ACC112 (cell line): ENCODE measurements at regions not wholly inside any gene's neighbourhood (a gene's known extent, or its start where the extent isn't known, plus 50 kb on each side); places are given as distances from the start of the nearest gene placed in this dataset.

Experiments
- H2AFZ ChIP-seq: fragments of 200-600 bp; sonication (generic); one replicate; pipeline ENCODE4 v1.6.0; 2017; ENCODE audit warnings: antibody characterized with exemption, low read length; ENCODE audit not compliant: unreplicated experiment
- H3K27ac ChIP-seq: fragments of 200-600 bp; sonication (generic); 2 replicates; pipeline ENCODE4 v1.5.1; 2014; ENCODE audit warnings: low read depth, mild to moderate bottlenecking, antibody characterized with exemption, low read length, moderate library complexity
- H3K27me3 ChIP-seq: fragments of 200-600 bp; sonication (generic); 2 replicates; pipeline ENCODE4 v1.6.1; 2014; ENCODE audit warnings: mild to moderate bottlenecking, antibody characterized with exemption, low read length, moderate library complexity, mixed read lengths; ENCODE audit not compliant: insufficient read depth
- H3K36me3 ChIP-seq: fragments of 200-600 bp; sonication (generic); 2 replicates; pipeline ENCODE4 v1.6.1; 2016; ENCODE audit warnings: mild to moderate bottlenecking, antibody characterized with exemption, low read length, moderate library complexity, mixed read lengths; ENCODE audit not compliant: insufficient read depth
- H3K4me1 ChIP-seq: fragments of 200-600 bp; sonication (generic); one replicate; pipeline ENCODE4 v1.6.1; 2016; ENCODE audit warnings: low read length, mixed read lengths; ENCODE audit not compliant: insufficient read depth, unreplicated experiment, control insufficient read depth
- H3K4me3 ChIP-seq: fragments of 200-600 bp; sonication (generic); 2 replicates; pipeline ENCODE4 v1.5.1; 2014; ENCODE audit warnings: mild to moderate bottlenecking, low read depth, low read length
- H3K79me2 ChIP-seq: fragments of 200-600 bp; sonication (generic); one replicate; pipeline ENCODE4 v1.6.0; 2016; ENCODE audit warnings: low read length; ENCODE audit not compliant: control insufficient read depth, unreplicated experiment, insufficient read depth

DNA sequence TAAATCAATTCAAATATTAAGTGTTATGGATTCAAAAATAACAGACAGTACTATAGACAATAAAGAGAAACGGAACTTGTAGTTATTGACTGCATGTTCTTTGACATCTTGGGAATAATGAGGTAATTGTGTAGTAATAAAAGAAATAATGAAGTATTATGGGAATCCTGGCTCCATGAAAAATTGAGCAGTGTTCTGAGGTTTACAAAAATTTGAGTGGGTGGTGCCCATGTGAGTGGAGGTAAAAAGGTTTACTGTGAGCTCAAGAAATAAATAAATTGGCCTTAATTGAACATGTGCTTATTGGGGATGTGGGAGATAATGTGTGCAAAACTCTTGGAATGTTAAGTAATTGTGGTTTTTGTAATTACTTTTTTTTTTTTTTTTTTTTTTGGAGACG lies 1013.7 kb upstream of the GJE1 start:
- no peaks in the 10 kb centered on the region for H3K4me1 ChIP-seq
- H3K4me3 ChIP-seq: no peak overlapping the region
- no peaks in the 10 kb centered on the region for H3K27me3 ChIP-seq
- H2AFZ ChIP-seq: no peak overlapping the region
- no peaks in the 10 kb centered on the region for H3K36me3 ChIP-seq
- H3K79me2 ChIP-seq: no peaks in the 10 kb centered on the region
- H3K27ac ChIP-seq: no peak overlapping the region

DNA sequence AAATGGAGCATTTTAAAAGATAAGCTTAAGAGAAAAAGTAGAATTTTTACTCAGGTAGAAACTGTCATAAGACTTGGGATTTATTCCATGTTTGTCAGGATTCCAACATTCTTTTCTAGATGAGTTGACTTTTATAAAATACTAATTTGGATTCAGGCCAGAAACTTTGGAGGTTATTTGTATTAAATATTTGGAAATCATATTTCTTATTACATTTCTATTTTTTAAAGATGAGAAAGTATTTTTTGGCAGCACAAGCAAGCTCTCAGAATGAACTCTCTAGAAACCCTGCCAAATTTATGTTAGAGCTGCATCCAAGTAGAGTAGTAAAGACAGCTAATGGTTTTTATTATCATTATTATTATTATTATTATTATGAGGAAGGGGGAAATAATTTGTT lies 1014.9 kb upstream of the GJE1 start:
- Histone ChIP-seq H3K4me1 (no peaks in the 10 kb centered on the region), H3K79me2 (no peaks in the 10 kb centered on the region), H3K27ac (no peak overlapping the region), H3K27me3 (no peaks in the 10 kb centered on the region), H3K36me3 (no peaks in the 10 kb centered on the region), H2AFZ (no peak overlapping the region), H3K4me3 (no peak overlapping the region)

DNA sequence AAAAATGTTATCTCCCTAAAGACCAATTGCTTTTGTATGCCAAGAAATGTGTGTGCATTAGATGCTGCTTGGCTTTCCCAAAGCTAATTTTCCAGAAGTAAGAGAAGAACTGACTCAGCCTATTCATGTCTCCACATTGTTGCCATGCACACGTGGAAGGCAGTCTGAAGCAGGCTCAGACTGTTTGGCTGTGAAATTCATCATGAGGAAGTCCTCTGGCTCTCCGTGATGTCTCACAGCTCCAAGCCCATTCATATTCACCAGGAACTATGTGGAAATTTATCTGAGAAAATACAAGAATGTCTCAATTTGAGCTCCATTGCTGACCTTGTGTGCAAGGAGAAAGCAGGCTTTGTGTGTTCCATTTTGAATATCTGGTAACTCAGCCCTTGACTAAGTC lies 1022.2 kb upstream of the GJE1 start:
- Histone ChIP-seq H3K4me1 (peaks cover 8% of the 10 kb centered on the region), H3K27me3 (no peaks in the 10 kb centered on the region), H3K79me2 (no peaks in the 10 kb centered on the region), H2AFZ (no peak overlapping the region), H3K4me3 (no peak overlapping the region), H3K27ac (no peak overlapping the region), H3K36me3 (no peaks in the 10 kb centered on the region)

DNA sequence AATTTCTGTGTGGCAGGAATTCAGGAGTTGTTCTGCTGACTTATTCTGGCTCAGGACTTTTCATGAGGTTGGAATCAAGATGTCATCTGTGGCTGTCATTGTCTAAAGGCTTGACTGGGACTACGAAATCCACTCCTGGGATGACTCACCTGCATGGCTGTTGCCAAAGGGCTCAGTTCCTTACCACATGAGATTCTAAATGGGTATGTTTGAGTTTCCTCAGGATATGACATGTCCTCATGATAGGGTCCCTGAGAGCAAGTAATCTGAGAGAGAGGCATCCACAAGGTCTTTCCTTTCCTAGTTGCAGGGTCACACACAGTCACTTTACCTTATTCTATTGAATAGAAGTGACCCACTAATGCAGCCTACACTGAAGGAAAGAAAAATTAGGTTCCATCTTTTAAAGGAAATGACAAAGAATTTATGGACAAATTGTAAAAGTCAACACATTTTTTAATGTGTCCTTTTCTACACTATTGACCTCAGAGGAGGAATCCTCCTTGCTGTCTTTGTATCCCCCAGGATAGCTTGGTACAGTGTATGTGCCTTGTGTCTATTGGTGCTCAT lies 1025.0 kb upstream of the GJE1 start:
- Histone ChIP-seq H2AFZ (no peak overlapping the region), H3K4me3 (no peak overlapping the region), H3K27me3 (no peaks in the 10 kb centered on the region), H3K4me1 (peaks cover 8% of the 10 kb centered on the region), H3K79me2 (no peaks in the 10 kb centered on the region), H3K27ac (no peak overlapping the region), H3K36me3 (no peaks in the 10 kb centered on the region)

DNA sequence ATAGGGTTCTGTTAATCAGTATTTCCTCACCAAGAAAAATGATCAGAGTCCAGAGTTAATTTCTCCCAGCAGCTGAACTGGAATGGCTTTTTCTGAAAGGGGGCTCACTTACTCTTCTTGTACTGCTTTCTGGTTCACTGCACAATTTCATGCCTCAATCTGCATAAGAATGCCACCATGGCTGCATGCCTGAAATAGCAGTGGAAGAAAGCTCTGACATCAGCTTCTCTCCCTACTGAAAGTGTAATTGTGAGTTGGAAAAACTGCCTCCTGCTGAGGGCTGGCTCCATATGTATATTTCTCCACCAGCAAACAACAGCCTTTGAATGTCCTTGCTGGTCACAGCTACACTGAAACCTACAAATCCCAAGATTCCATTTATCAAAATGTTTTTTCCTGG lies 1027.2 kb upstream of the GJE1 start:
- Histone ChIP-seq H3K4me1 (peaks cover 8% of the 10 kb centered on the region), H2AFZ (no peak overlapping the region), H3K4me3 (no peak overlapping the region), H3K27me3 (no peaks in the 10 kb centered on the region), H3K79me2 (no peaks in the 10 kb centered on the region), H3K36me3 (no peaks in the 10 kb centered on the region), H3K27ac (no peak overlapping the region)

DNA sequence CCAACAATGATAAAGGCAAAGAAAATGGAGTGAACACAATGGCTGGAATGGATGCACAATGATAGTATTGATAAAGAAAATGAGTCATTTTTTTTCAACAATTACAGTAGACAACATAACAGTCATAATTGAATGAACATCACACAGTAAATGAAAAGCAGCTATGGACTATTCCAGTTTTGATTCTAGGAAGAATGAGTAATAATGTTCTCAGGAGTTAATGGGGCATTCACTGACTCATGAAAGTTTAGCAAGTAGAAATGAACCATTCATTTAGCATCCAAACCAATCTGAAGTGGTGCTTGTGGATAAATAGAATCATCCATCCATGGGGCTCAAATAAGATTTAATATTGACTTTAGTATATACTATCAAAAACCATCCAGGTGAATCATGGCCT lies 1029.5 kb upstream of the GJE1 start:
- Histone ChIP-seq H2AFZ (no peak overlapping the region), H3K27ac (no peak overlapping the region)

DNA sequence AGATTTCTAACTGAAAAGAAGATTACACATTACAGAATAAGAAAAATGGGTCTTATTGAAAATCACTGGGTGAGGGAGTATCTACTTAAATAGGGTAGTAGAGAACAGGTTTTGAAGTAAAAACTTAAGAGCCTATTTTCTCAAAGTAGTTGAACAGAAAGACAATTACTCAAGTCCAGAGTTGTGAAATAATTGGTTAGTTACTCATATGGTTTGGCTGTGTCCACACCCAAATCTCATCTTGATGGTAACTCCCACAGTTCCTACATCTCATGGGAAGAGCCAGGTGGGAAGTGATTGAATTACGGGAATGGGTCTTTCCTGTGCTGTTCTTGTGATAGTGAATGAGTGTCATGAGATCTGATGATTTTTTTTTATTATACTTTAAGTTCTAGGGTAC lies 1035.3 kb upstream of the GJE1 start:
- H2AFZ ChIP-seq: no peak overlapping the region
- no peaks in the 10 kb centered on the region for H3K36me3 ChIP-seq
- H3K27me3 ChIP-seq: no peaks in the 10 kb centered on the region
- H3K27ac ChIP-seq: no peak overlapping the region
- H3K79me2 ChIP-seq: no peaks in the 10 kb centered on the region
- no peaks in the 10 kb centered on the region for H3K4me1 ChIP-seq
- no peak overlapping the region for H3K4me3 ChIP-seq

More for the DNA sequence above, 1029.5 kb upstream of the GJE1 start:
- no peaks in the 10 kb centered on the region for H3K36me3 ChIP-seq
- H3K4me1 ChIP-seq: peaks cover 7% of the 10 kb centered on the region
- no peak overlapping the region for H3K4me3 ChIP-seq
- no peaks in the 10 kb centered on the region for H3K27me3 ChIP-seq
- no peaks in the 10 kb centered on the region for H3K79me2 ChIP-seq

DNA sequence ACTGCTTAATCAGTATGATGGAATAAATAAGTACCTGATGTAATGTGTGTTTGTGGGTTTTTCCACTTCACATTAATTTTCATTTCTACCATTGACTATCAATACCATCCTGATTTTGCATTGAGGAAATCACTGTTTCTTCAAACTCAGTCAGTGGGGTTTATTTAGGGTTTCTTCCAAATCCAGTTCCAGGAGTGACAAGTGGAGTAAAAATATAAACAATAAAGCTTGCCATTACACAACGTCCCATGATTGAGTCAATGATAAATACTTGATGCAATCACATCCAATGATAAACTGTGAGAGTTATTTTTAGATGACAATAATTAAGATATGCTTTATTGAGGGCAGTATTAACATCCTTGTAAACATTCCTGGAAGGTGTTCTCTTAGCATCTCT lies 1037.4 kb upstream of the GJE1 start:
- H3K4me3 ChIP-seq: no peak overlapping the region
- H3K36me3 ChIP-seq: no peaks in the 10 kb centered on the region
- H3K27me3 ChIP-seq: no peaks in the 10 kb centered on the region
- no peak overlapping the region for H3K27ac ChIP-seq
- H2AFZ ChIP-seq: no peak overlapping the region
- H3K79me2 ChIP-seq: no peaks in the 10 kb centered on the region
- no peaks in the 10 kb centered on the region for H3K4me1 ChIP-seq

DNA sequence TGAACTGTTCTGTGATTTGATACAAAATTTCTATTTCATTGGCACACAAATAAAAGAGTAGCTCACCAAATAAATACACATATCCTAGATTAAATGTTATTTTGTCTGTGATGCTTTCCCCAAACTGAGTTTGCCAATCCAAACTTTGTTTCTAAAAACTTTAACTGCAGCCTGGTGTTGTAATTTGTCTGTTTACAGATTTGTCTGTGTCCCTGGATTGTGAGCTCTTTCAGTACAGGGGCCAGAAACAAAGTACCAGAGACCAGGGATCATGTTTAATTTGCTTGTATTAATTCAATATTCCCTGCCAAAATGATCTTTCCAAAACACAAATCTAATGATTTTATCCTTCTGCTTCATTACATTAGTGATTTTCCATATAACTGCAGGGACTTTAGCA lies 1044.6 kb upstream of the GJE1 start:
- Histone ChIP-seq H3K79me2 (no peaks in the 10 kb centered on the region), H3K4me3 (no peak overlapping the region), H3K27ac (no peak overlapping the region), H3K36me3 (no peaks in the 10 kb centered on the region), H3K27me3 (no peaks in the 10 kb centered on the region), H2AFZ (peak overlapping the region; percentile 55), H3K4me1 (no peaks in the 10 kb centered on the region)

DNA sequence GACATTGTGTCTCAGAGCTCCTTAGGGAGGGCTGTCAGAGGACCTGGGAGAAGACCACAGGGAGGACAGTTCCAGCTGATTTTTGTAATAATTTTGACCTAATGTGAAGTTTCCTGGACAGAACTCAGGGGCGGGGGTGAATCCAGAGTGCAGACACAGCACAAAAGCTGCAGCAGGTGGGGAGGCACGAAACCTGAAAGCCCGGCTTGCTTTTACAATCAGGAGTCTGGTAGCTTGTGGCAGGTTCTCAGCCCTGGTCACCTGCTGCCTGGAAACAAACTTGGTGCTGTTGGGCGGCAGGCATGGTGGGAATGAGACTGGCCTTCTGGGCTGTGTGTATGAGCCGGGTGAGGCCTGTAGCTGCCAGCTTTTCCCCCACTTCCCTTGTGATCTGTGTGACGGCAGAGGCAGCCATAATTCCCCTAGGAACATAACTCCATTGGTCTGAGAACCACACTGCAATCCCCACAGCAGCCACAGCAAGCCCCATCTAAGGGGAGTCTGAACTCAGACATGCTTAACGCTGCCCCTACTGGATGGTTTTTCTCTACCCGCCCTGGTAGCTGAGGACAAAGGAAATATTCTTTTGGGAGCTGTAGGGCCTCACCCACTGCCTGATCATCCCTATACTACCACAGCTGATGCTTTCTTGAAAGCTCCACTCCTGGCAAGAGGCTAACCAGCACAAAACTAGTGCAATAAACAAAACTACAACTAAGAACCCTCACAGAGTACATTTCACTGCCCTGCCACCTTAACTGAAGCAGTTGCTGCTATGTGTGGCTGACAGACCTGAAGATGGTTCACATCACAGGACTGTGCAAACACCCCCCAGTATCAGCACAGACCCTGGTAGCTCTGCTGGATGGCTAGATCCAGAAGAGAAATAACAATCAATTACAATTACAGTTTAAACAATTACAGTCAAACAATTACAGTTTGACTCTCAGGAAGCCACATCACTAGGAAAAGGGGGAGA lies 1055.1 kb upstream of the GJE1 start:
- no peaks in the 10 kb centered on the region for H3K27me3 ChIP-seq
- H3K27ac ChIP-seq: no peak overlapping the region
- no peaks in the 10 kb centered on the region for H3K36me3 ChIP-seq
- no peaks in the 10 kb centered on the region for H3K79me2 ChIP-seq
- H3K4me1 ChIP-seq: no peaks in the 10 kb centered on the region
- no peak overlapping the region for H3K4me3 ChIP-seq
- no peak overlapping the region for H2AFZ ChIP-seq

DNA sequence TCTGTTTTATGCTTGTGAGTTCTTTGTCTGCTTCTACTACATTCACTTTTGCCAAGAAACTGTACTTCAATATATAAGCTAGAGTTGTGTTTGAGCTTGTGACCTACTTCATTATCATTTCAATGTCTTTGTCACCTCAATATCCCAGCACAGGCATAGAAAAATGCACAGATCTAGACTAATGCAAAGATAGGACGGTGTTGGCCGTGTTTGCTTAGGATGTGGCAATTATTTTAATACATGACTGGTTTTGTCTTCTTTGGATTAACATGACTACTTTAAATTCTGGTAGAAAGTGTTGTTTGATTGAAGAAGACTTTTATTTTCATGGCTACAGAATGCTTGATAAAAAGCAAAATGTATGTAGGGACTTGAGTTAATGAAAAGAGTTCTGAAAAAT lies 1075.0 kb upstream of the GJE1 start:
- no peak overlapping the region for H3K27ac ChIP-seq
- H3K79me2 ChIP-seq: no peaks in the 10 kb centered on the region
- H3K36me3 ChIP-seq: no peaks in the 10 kb centered on the region
- H3K4me3 ChIP-seq: no peak overlapping the region
- no peaks in the 10 kb centered on the region for H3K4me1 ChIP-seq
- no peaks in the 10 kb centered on the region for H3K27me3 ChIP-seq
- no peak overlapping the region for H2AFZ ChIP-seq
